CD4-positive, alpha-beta T cell treated with Interleukin-6 at 100 ng/mL for 8 hours (primary cell): ENCODE measurements at regions not wholly inside any gene's neighbourhood (a gene's known extent, or its start where the extent isn't known, plus 50 kb on each side); places are given as distances from the start of the nearest gene placed in this dataset.

Experiments
- DNase-seq: peaks from one replicate; pipeline ENCODE4 v3.0.0-alpha.2; 2020; ENCODE audit warnings: mixed read lengths, low spot score

DNA sequence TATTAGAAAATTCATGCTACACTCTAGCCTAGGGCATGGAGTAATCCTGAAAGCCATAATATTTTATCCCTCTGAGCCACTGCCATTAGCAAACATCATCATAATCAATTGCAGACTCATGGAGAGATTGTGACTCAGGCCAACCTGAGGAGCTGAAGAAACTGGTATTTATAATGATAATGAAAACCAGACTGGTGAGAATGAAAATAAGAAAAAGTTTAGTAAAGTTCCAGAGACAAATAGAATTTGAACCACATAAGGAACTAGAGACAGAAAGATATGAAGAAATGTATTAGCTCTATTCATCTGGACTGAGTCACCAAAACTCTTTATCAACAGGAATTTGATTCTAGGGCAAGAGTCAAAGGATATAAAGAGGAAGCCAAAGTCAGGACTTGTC is 158.7 kb downstream of the DRD1 start:
- no peak for DNase-seq

DNA sequence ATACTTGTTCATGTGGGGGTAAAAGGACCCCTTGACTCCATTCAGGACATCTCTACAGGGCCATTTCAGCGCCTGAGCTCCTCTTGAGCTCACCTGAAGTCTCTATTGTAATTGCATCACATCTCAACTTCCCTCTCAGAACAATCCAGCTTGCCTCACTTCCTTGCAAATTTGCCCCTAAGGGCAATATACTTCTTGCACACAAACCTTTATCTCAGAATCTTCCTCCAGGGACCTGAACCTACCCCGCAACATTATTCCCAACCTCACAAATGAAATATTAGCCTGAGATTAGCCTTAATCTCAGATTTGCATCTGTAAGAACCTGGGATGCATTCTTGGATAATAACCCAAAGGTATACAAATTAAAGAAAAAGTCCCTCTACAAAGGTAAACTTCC is 159.2 kb downstream of the DRD1 start:
- DNase-seq = no peak

DNA sequence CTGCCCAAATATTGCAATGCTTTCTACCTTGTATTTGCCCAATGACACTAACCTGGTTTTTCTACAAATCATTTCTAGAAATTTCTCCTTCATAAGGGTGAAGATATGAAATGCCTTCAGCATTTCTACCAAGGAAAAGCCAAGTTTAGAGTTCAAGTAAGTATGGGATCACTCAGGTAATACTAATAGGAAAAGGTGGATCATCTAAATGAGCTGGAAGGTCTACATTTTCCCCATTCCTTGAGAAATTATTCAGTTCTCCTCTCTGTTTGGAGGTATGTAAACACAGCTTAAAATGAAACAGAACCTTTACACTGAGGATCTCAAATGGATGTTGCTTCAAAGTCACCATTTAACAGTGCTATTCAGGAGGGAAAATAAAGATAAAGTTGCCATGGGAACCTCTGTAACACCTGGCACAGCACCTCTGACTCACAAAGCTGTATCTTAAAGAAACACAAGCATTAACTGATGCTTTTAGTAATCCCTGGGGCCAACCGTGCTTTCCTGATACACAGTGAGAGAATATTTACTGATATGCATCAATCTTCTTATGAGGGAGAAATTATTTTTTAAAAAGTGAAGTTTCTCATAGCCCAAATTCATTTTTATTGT is 161.3 kb downstream of the DRD1 start:
- no peak for DNase-seq

DNA sequence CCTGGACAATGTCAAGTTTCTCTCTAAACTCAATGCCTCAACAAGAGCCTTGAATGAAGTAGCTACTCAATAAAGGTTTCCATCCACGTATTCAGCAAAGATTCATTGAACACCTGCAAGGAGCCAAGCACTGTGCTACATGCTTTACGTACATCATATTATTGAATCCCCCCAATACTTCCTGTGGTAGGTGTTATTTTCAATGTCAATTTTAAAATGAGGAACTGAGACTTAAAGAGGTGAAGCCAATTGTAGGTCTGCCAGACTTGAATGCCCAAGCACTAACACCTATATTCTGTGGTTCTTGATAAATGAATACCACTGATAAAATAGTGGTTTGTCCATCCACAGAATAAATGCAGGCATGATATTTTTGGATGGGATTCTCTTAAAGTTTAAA is 162.3 kb downstream of the DRD1 start:
- no peak for DNase-seq

DNA sequence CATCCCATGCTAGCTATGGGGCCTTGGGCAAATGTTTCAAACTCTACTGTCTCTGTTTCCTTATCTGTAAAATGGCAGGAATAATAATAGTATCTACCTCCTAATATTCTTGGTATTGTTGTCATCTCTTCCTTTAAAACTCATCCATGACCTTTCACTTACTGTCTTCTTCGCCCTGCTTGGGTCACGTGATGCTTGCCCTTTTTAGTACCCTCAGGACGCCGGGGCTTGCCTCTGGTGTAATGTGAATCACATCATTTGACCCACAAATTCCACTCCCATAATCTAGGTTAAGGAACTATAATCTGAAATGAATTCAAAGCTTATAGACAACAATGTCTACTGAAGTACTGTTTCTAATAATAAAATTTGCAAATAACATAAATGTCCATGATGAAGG is 162.7 kb downstream of the DRD1 start:
- DNase-seq = no peak

DNA sequence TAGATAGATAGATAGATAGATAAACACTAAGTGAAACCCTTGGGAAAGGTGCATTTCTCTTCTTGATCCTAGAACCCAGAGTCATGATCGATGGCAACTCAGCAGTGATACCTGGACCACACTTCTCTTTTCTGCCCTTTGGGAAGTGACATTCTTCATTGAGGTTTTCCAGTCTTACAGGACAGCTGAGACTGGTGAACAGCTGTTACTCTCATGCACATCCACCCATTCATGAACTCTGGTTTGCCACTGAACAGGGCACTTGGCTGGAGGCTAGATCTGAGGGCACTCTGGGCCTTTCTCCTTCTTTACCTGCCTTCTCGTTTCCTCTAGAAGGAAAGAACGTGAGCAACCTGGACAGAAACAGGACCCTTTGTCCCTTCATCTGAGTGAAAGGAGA is 164.5 kb downstream of the DRD1 start:
- no peak for DNase-seq

DNA sequence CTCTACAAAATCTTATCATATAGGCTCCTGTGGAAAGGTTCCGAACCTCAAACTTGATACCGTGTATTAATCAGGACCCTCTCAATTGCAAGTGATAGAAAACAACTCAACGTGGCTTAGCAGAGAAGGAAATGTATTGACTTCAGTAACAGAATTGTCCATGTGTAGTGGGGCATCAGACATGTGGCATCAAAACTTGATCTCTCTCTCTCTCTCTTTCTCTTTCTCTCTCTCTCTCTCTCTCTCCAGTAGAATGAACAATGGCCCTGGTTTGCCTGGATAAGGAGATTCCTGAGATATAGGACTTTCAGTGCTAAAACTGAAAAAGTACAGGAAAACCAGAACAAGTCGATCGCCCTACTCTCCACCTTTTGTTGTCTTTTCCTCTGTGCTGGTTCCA is 168.2 kb downstream of the DRD1 start:
- no peak for DNase-seq

DNA sequence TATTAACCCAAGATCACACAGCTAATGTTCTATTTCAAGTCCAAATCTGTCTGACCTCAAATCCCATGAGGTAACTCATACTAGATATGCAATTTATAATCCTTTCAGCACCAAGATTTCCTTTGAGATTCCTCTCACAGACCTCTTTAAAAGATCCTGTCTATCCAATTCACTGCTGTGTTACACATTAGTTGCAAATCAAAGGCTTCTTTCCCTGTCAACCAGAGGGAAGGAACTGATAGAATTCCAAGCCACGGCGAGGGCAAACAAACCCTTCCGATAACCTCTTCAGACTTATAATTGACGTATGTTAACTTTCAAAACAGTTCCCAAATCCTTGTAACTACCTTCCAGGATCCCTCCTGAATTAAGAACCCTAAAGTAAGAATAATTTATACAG is 168.9 kb downstream of the DRD1 start:
- no peak for DNase-seq

DNA sequence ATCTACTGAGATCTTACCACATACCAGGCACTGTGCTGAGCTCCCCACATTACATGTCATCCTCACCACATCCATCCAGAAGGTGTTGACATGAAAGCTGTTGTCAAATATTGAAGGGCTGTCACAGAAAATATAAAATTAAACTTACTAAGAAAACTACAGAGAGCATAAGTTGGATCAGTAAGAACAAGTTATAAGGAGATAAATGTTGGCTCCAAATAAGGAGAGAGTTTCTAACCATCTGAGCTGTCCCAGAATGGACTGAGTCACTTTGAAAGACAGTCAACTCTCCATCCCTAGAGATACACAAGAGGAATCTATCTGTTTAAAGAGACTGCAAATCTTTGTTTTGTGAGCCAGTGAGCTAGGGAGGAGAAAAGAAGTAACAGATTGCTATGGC is 169.8 kb downstream of the DRD1 start:
- DNase-seq = no peak

DNA sequence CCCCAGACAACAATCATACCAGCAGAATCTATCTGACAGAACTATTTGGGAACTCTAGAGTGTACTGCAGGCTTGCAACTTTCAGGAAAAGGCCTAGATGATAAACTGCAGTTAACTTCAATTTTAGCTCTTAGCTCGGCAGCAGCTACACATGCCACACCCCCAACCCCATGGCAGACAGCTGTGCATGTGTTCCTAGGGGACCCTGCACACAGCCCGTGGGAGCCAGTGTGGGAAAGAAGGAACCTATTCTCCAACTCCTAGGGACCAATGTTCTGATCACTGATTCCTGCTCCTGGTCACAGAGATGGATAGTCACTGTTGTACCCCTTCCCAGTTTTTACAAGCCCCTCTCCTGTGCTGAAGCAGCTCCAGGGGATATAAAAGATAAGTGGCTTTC is 179.6 kb downstream of the DRD1 start:
- no peak for DNase-seq

DNA sequence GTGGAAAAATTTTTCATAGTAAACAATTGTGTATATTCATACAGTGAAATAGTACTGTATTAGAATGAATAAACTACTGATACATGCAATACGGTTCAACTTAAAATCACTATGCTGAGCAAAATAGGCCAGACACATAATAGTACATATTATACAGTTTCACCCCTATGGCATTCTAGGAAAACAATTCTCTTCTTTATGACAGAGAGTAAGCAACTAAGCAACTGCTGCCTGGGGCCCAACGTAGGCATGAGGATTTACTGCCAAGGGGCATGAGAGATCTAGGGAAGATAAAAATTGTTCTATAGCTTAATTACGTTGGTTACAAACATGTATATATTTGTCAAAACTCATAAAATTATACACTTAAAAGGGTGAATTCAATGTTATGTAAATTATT is 180.2 kb downstream of the DRD1 start:
- DNase-seq = no peak

DNA sequence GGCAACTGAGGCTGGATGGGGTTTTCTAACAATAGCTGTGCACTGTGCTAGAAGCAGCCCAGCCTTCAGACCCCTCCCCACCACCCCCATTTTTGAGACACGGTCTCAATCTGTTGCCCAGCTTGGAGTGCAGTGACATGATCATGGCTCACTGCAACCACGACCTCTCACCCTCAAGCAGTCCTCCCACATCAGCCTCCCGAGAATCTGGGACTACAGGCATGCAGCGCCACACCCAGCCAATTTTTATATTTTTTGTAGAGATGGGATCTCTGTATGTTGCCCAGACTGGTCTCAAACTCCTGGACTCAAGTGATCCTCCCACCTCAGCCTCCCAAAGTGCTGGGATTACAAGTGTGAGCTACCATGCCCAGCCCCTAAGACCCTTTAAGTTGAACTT is 182.5 kb downstream of the DRD1 start:
- no peak for DNase-seq

DNA sequence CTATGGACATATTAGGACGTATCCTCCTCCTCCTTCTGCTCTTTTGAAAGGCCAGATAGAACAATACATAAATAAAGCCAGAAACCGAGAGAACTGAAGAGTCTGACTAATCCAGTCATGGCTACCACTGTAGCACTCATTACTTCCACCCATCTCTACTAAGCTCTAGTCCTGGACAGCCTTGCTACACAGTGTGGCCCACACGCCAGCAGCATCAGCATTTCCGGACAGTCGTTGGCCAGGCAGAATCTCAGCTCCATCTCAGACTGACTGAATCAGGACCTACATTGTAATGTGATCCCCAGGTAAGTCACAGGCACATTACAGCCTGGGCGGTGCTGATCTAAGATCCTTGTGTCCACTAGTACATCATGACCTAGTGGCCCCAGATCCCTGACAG is 182.9 kb downstream of the DRD1 start:
- no peak for DNase-seq

DNA sequence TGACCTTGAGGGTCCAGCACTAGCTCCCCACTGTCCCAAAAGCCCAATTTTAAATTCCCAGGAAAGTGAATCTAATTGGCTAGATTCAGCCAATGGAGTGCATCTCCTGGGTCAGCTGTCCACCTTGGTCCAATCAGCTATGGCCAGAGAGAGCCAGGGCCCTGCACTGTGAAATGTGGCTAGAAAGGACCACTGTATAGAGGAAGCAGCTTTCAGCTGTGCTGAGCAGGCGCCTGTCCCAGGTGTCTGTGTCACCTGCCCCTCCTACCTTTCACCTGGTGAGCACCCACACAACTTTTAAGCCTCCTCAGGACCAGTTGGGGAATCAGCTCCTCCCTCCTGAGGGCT is 186.2 kb downstream of the DRD1 start:
- DNase-seq = no peak

DNA sequence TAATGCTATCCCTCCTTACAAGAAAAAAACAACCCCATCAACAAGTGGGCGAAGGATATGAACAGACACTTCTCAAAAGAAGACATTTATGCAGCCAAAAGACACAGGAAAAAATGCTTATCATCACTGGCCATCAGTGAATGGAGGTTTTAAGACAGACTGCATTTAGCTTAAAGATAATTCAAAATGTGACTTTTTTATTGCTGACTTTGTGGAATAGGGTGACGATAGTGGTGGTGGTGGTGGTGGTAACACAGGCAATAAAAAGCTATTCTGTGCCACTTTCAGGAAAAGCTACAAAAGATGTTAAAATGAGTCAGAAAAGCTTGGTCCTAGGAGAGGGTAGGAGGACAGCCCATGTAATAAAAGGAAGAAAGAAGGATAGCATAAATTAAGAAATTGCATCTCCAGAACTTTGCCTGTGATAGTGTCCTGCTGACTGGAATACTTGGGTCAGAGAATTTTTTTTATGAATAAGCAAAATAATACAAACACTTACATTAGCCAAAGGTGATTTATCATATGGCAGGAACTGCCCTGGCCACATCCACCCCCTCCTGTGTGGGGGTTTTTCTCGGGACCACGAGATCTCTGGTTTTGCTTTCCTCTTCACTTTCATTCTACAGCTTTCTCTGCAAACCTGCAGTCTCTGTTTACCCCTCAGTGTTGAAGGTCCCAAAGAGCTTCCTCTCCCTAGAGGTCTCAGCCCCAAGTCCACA is 186.7 kb downstream of the DRD1 start:
- no peak for DNase-seq

DNA sequence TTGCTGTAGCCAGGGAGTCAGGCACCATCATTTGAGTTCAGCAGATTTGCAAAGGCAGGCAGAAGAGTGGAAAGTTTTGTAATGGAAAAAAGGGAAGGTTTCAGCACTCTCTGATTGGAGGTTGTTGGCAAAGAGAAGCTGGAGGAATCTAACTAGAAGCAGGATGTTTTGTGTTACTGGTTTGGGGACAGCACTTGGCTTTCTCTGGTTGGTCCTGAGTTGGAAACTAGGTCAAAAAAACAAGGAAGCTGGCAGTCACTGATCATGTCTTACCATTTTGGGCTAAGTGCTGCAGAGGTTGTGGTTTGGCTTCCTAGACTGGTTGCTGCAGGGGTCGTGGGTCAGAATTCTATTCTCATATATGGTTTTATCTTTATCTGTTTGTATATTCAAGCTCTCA is 189.8 kb downstream of the DRD1 start:
- DNase-seq = no peak

DNA sequence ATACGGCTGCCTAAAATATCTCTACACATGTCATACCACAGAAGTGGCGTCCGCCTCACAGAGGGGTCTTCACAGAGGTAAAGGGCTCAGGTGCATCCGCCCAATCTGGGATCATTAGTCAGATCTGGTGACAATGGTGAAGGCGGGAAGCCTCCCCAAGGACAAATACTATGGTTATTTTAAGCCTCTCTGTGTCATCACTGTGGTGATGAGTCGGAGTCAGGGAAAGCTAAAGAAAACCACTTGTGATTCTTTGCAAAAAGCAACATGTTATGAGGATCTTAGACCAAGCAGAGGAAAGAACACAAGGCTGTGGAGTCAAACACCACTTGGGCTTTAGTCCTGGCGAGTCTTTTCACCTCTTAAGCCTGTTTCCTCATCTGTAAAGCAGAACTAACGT is 190.4 kb downstream of the DRD1 start:
- DNase-seq = no peak

DNA sequence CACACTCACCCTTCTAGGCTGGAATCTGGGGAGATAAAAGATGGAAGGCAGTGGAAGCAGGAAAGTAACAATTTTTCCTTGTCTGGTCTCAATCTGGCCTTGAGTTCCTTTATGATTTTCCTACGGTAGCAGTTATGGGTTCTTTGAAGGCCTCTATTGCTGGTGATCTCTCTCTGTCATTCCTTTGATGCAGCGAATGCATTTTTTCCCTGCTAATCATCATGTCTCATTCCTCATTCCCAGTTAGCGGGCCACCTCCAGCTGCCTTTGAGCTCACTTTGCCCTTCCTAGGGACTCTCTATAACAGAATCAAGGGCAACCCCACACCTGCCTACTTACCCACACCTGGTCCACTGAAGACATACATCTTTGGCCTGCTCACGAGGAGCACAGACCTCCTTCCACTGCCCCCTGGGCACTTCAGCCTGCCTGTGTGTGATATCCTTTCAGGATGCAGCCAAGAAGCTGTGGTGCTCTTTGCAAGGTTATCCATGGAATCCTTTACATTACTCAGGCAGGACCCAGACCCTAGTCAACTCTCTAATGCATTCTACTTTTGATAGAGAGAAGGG is 191.7 kb downstream of the DRD1 start:
- DNase-seq = no peak

DNA sequence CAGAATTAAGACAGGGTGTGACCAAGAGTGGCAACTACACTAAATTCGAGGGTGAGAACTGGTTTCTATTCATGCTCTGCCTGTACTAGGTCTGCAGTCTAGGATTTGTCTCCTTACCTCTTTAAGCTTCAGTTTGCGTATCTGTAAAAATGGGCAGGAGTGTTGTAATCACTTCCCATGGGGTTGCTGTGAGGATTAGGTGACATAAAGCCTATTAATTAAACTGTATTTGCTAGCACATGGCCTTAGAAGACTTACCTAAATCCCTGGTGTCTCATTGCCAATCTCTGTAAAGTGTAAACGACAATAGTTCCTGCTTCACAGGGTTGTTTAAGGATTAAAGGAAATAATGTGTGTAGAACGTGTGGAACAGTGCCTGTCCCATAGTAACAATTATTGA is 193.6 kb downstream of the DRD1 start:
- DNase-seq = no peak

DNA sequence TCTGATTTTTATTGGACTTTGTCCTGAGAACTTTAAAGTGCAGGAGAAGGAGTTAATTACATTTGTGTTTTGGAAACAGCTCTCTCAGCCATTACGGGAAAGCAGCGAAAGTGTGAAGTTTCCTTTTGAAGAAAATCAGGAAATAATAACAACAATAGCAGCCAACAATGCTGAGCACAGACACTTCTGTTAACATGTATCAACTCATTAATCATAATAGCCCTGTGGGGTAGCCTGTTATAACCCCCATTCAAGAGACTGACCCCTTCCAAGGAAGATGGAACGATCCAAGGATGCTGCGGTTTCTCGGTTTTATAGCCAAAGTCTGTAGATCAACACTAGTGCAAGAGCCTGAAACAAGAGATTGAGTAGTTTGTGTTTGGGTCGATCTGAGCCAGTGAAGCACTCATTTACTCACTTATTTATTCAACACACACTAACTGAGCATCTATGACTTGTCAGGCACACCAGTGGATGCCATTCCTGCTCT is 195.5 kb downstream of the DRD1 start:
- DNase-seq = no peak

DNA sequence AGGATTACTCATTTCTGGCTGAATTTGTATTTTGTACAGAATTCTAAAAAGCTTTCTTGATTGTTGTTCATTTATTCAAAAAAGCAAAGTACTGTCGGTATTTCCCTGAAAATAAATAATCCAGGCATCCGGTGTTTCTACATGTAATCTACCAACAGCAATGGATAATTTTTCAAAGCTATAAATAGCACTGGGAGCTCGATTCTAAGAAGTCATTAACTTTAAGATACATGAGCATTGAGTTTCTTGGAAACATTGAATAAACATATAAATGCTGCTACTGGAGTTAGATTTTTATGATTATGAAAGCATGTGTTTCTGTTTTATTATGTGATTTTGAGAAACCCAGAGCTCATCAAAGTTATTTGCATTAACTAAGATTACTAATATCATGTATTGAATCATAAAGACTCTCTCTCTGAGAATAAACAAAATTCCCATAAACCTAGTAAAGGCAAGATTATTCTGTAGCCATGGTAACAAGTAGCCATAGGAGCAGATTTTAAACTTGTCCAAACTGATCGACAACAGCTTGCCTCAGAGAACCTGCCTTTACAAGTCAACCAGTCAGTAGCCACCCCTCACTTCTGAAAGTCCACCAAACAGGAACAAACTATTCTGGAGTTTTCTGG is 197.0 kb downstream of the DRD1 start:
- DNase-seq = no peak

DNA sequence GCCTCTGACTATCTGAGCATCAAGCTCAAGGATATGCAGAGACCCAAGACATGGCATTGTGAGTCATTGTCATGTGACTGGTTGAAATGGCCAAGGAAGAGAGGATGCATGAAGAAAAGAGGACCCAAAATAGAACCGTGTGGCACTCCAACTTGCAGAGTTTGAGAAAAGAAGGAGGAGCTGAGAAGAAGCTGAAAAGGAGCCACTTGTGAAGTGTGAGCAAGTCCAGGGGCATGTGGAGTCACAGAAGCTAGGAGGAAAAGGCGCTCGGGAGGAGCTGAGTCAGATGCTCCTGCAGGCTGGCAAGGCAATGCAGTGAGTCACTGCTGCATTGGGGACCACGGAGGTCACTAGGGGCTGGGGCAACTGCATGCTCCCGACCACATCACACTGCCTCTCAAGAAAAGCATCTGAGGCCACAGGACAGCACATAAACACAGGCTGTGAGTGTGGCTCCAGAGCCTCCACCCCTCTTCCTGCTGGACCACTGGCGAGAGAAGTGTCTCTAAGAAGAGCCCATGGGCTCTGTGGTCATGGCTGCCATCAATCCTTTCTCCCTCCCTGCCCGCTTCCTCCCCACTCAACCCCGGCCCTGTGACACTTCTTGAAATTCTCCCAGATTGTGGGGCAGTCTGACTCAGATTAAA is 197.6 kb downstream of the DRD1 start:
- no peak for DNase-seq

DNA sequence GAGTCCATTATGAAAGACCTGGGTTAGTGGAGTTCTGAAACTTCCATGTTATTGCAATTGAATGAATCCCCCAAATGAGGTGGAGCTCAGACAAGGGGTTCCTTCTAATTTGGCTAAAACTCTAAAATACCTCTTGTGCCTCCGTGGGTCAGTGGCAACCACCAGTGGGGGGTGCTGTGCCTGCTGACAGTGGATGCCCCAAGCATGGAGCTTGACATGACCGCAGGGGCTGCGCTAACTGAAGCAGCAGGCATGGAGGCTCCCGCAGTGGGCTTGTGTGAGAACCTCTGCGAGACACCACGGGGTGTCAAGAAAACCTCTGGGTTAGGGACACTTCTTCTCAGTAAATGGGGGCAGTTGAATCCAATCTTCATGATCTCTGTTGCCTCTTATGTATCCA is 200.5 kb downstream of the DRD1 start:
- DNase-seq = no peak
